HCT116 (cell line): ENCODE measurements at regions not wholly inside any gene's neighbourhood (a gene's known extent, or its start where the extent isn't known, plus 50 kb on each side); places are given as distances from the start of the nearest gene placed in this dataset.

Source experiments
- ATAC-seq: fragments of 200-7000 bp; cut with Tn5 transposase; 2 replicates; pipeline ENCODE4 v1.9.1; 2020; ENCODE audit warnings: mild to moderate bottlenecking, moderate library complexity
- BruUV-seq: library from RNA; stranded (reverse); fragments of 400-500 nt; replicated peaks from 2 replicates; lab custom pipeline; 2021; lab: Mats Ljungman, UMichigan
- CTCF ChIA-PET: fragments of 300-600 bp; sonication (Branson Sonifier 250); formaldehyde crosslinking; loops from one replicate; lab custom pipeline; 2021; ENCODE audit warnings: antibody characterized with exemption; lab: Charles Lee
- POLR2A ChIA-PET: fragments of 300-600, 350-600 bp; sonication (Branson Sonifier 250); formaldehyde crosslinking; loops from one replicate; lab custom pipeline; 2021; ENCODE audit warnings: antibody characterized with exemption; lab: Charles Lee
- RAD21 ChIA-PET, 2 experiments: fragments of 300-600 bp; sonication (Branson Sonifier 250); formaldehyde crosslinking; loops; one replicate each; lab custom pipeline; 2023; ENCODE audit warnings: low total read pairs in 2 of 2; ENCODE audit not compliant: uncharacterized antibody in 2 of 2, unreplicated experiment in 2 of 2, low non-redundant PET in 1 of 2; lab: Charles Lee
- DNase-seq: peaks from one replicate; pipeline ENCODE4 v3.0.0-alpha.2; 2010; ENCODE audit warnings: low read depth, low spot score
- H2AFZ ChIP-seq: fragments of 200-600 bp; shearing (Covaris generic), sonication (generic); 2 replicates; pipeline ENCODE4 v1.6.1; 2017; ENCODE audit warnings: low read depth, mixed run types, mixed read lengths, antibody characterized with exemption, low read length; ENCODE audit not compliant: poor library complexity, severe bottlenecking
- H3K27ac ChIP-seq: 2 replicates; pipeline ENCODE4 v1.5.1; 2012; ENCODE audit warnings: low read depth, low read length
- H3K27me3 ChIP-seq: fragments of 200-600 bp; sonication (generic); 2 replicates; pipeline ENCODE4 v1.6.1; 2016; ENCODE audit warnings: mixed run types, low read length, mixed read lengths; ENCODE audit not compliant: insufficient read depth
- H3K36me3 ChIP-seq, 2 experiments: fragments of 200-500 bp in 1 of 2; fragments of 200-600 bp in 1 of 2; sonication (Bioruptor generic) in 1 of 2; sonication (generic) in 1 of 2; 2 replicates each; pipeline versions ENCODE4 v1.5.1 to v1.6.1; 2014 to 2016; ENCODE audit warnings: low read length in 2 of 2, inconsistent platforms in 1 of 2, mixed read lengths in 1 of 2, mixed run types in 1 of 2; ENCODE audit not compliant: insufficient read depth in 2 of 2, control insufficient read depth in 1 of 2
- H3K4me1 ChIP-seq, 2 experiments: fragments of 200-600 bp in 1 of 2; sonication (generic) in 1 of 2; 2 replicates each; pipeline versions ENCODE4 v1.5.1 to v1.6.1; 2012 to 2017; ENCODE audit warnings: low read length in 2 of 2, inconsistent platforms in 1 of 2, mild to moderate bottlenecking in 1 of 2, mixed read lengths in 1 of 2, mixed run types in 1 of 2, moderate library complexity in 1 of 2; ENCODE audit not compliant: insufficient read depth in 2 of 2, control insufficient read depth in 1 of 2
- H3K4me2 ChIP-seq: fragments of 200-600 bp; sonication (generic); 2 replicates; pipeline ENCODE4 v1.6.1; 2017; ENCODE audit warnings: mixed run types, low read length, mixed read lengths
- H3K4me3 ChIP-seq, 2 experiments: fragments of 200-600 bp in 1 of 2; sonication (generic) in 1 of 2; replicated peaks in 1 of 2; 2 replicates each; pipeline ENCODE4 v1.5.1; 2011 to 2016; ENCODE audit warnings: low read length in 2 of 2, control low read depth in 1 of 2, low read depth in 1 of 2, mild to moderate bottlenecking in 1 of 2, mixed read lengths in 1 of 2, mixed run types in 1 of 2
- H3K79me2 ChIP-seq: fragments of 200-600 bp; sonication (generic); 2 replicates; pipeline ENCODE4 v1.6.1; 2017; ENCODE audit warnings: mild to moderate bottlenecking, mixed run types, low read length, moderate library complexity, mixed read lengths; ENCODE audit not compliant: insufficient read depth
- H3K9ac ChIP-seq: fragments of 200-600 bp; sonication (generic); 2 replicates; pipeline ENCODE4 v1.6.1; 2016; ENCODE audit warnings: low read length, mixed read lengths
- H3K9me2 ChIP-seq: fragments of 200-600 bp; sonication (generic), shearing (Covaris generic); 2 replicates; pipeline ENCODE4 v1.6.1; 2017; ENCODE audit warnings: mixed run types, mild to moderate bottlenecking, moderate library complexity; ENCODE audit not compliant: insufficient read depth
- H3K9me3 ChIP-seq, 2 experiments: fragments of 200-500 bp in 1 of 2; fragments of 200-600 bp in 1 of 2; sonication (Bioruptor generic) in 1 of 2; sonication (generic) in 1 of 2; 2 replicates each; pipeline ENCODE4 v1.6.1; 2014 to 2017; ENCODE audit warnings: low read length in 2 of 2, mixed read lengths in 2 of 2, inconsistent platforms in 1 of 2, low read depth in 1 of 2, mild to moderate bottlenecking in 1 of 2, mixed run types in 1 of 2, moderate library complexity in 1 of 2; ENCODE audit not compliant: control insufficient read depth in 1 of 2, insufficient read depth in 1 of 2
- H4K20me1 ChIP-seq: fragments of 200-600 bp; sonication (generic), shearing (Covaris generic); 2 replicates; pipeline ENCODE4 v1.6.1; 2017; ENCODE audit warnings: mixed run types, mild to moderate bottlenecking, moderate library complexity; ENCODE audit not compliant: insufficient read depth
- ATF3 ChIP-seq: IDR thresholded peaks from 2 replicates; pipeline ENCODE4 v1.6.1; 2012
- CBX3 ChIP-seq: IDR thresholded peaks from 2 replicates; pipeline ENCODE4 v1.6.1; 2012; ENCODE audit warnings: low read depth
- CTCF ChIP-seq, 3 experiments: fragments of 200-600 bp in 1 of 3; sonication (generic) in 1 of 3; IDR thresholded peaks in 2 of 3; conservative IDR thresholded peaks in 1 of 3; 2 replicates each; pipeline ENCODE4 v1.5.1; 2012 to 2017; ENCODE audit warnings: low read depth in 2 of 3, low read length in 2 of 3, antibody characterized with exemption in 1 of 3, borderline replicate concordance in 1 of 3, control low read depth in 1 of 3, mild to moderate bottlenecking in 1 of 3, mixed read lengths in 1 of 3, mixed run types in 1 of 3, moderate library complexity in 1 of 3; ENCODE audit not compliant: insufficient read depth in 1 of 3
- EGR1 ChIP-seq: IDR thresholded peaks from 2 replicates; pipeline ENCODE4 v1.6.1; 2012; ENCODE audit warnings: low read depth
- ELF1 ChIP-seq: IDR thresholded peaks from 2 replicates; pipeline ENCODE4 v1.6.1; 2012; ENCODE audit warnings: low read depth, borderline replicate concordance
- EZH2phosphoT487 ChIP-seq: fragments of 200-600 bp; IDR thresholded peaks from 2 replicates; pipeline ENCODE4 v1.6.1; 2018; ENCODE audit warnings: antibody characterized with exemption, borderline replicate concordance
- FOSL1 ChIP-seq: IDR thresholded peaks from 2 replicates; pipeline ENCODE4 v1.6.1; 2012; ENCODE audit warnings: low read depth
- JUND ChIP-seq: IDR thresholded peaks from 2 replicates; pipeline ENCODE4 v1.6.1; 2012
- POLR2A ChIP-seq: IDR thresholded peaks from 2 replicates; pipeline ENCODE4 v1.7.0; 2011; ENCODE audit warnings: borderline replicate concordance; ENCODE audit not compliant: insufficient read depth, insufficient read length; ENCODE audit errors: extremely low read depth
- RAD21 ChIP-seq: IDR thresholded peaks from 2 replicates; pipeline ENCODE4 v1.6.1; 2012; ENCODE audit warnings: low read depth, mild to moderate bottlenecking
- SIN3A ChIP-seq: IDR thresholded peaks from 2 replicates; pipeline ENCODE4 v1.6.1; 2012; ENCODE audit warnings: low read depth
- SP1 ChIP-seq: IDR thresholded peaks from 2 replicates; pipeline ENCODE4 v1.6.1; 2012; ENCODE audit warnings: low read depth
- SRF ChIP-seq: IDR thresholded peaks from 2 replicates; pipeline ENCODE4 v1.6.1; 2012; ENCODE audit warnings: low read depth
- YY1 ChIP-seq: IDR thresholded peaks from 2 replicates; pipeline ENCODE4 v1.6.1; 2011; ENCODE audit warnings: low read length, low read depth, moderate library complexity, mild to moderate bottlenecking; ENCODE audit not compliant: insufficient replicate concordance; ENCODE audit errors: extremely low read depth
- ZBTB33 ChIP-seq: IDR thresholded peaks from 2 replicates; pipeline ENCODE4 v1.6.1; 2011; ENCODE audit warnings: mild to moderate bottlenecking, low read length, moderate library complexity; ENCODE audit not compliant: insufficient replicate concordance; ENCODE audit errors: extremely low read depth
- ZFX ChIP-seq: fragments of 450-650 bp; IDR thresholded peaks from 2 replicates; pipeline ENCODE4 v1.6.1; 2017
- ZNF274 ChIP-seq: fragments of 200-500 bp; sonication (Bioruptor generic); IDR thresholded peaks from 2 replicates; pipeline ENCODE4 v1.6.1; 2014; ENCODE audit warnings: mild to moderate bottlenecking, low read depth, low read length, inconsistent platforms
- intact Hi-C: fragments of 100-400 bp; cut with micrococcal nuclease; formaldehyde crosslinking; loops from 2 replicates; pipeline ENCODE4 v1.10.0; 2022

- TF ChIP-seq YY1, result no peak
Observed at GRCh38 chr7:56218510-56218909, 102.3 kb upstream of the NUPR2 start (continued).

GRCh38 chr7:56213574-56213973 lies 97.4 kb upstream of the NUPR2 start:
- no peaks in the 10 kb centered on the region for H3K36me3 ChIP-seq
- no peak overlapping the region for H3K4me3 ChIP-seq
- intact Hi-C loops, result no loop called here
- H3K9ac ChIP-seq, result no peak overlapping the region
- H4K20me1 ChIP-seq, result no peaks in the 10 kb centered on the region
- no peak for DNase-seq
- ChIA-PET CTCF (no interaction called here), POLR2A (no interaction called here), RAD21 (no interaction called here)
- BruUV-seq, result no TSS peak
- no peaks in the 10 kb centered on the region for H3K79me2 ChIP-seq
- peaks cover 0 to 12% of the 10 kb centered on the region in 2 experiments; a peak in 2 of 4 replicates for H3K9me3 ChIP-seq
- H2AFZ ChIP-seq, result no peak overlapping the region
- ATAC-seq, result no peak
- H3K4me1 ChIP-seq, result no peaks in the 10 kb centered on the region
- TF ChIP-seq ELF1, result no peak
- no peak for TF ChIP-seq CTCF (IDR thresholded peaks at IDR 0.05 in 2 of 3, conservative IDR thresholded peaks at IDR 0.05 in 1 of 3; ENCODE audit: borderline replicate concordance in 1 of 3, insufficient read depth in 1 of 3, low read depth in 2 of 3, low read length in 2 of 3)
- no peak for TF ChIP-seq JUND
- TF ChIP-seq CBX3, result no peak
- TF ChIP-seq SP1, result no peak
- TF ChIP-seq EZH2phosphoT487, result no peak
- no peak for TF ChIP-seq ZNF274
- TF ChIP-seq ZBTB33, result no peak
- TF ChIP-seq FOSL1, result no peak
- TF ChIP-seq ZFX, result no peak
- no peak for TF ChIP-seq SIN3A
- no peak for TF ChIP-seq SRF
- no peak for TF ChIP-seq EGR1
- no peak for TF ChIP-seq RAD21
- no peak for TF ChIP-seq POLR2A
- no peak for TF ChIP-seq ATF3
- H3K27me3 ChIP-seq, result no peaks in the 10 kb centered on the region
- no peak overlapping the region for H3K27ac ChIP-seq
- no peak overlapping the region for H3K4me2 ChIP-seq
- no peaks in the 10 kb centered on the region for H3K9me2 ChIP-seq
